ENCODE measurements at regions not wholly inside any gene's neighbourhood (a gene's known extent, or its start where the extent isn't known, plus 50 kb on each side); places are given as distances from the start of the nearest gene placed in this dataset.

GRCh38 chr9:77084094-77084493 lies 64.6 kb downstream of the FOXB2 start:
- H3K27ac Mint-ChIP-seq (ENCODE audit: unreplicated experiment), result no peak overlapping the region

GRCh38 chr9:77085416-77085815 lies 66.0 kb downstream of the FOXB2 start:
- H3K9me3 Mint-ChIP-seq (ENCODE audit: unreplicated experiment), result no peaks in the 10 kb centered on the region
- DNase-seq (ENCODE audit: extremely low spot score, unreplicated experiment), result no peak
- peaks cover 15% of the 10 kb centered on the region for H3K27me3 Mint-ChIP-seq (ENCODE audit: unreplicated experiment)
- H3K36me3 Mint-ChIP-seq (ENCODE audit: unreplicated experiment), result no peaks in the 10 kb centered on the region
- TF ChIP-seq CTCF (IDR thresholded peaks at IDR 0.05), result no peak
- no peak overlapping the region for H3K4me3 Mint-ChIP-seq (ENCODE audit: unreplicated experiment)
- H3K4me1 Mint-ChIP-seq (ENCODE audit: unreplicated experiment), result no peaks in the 10 kb centered on the region
- no peak overlapping the region for H3K27ac Mint-ChIP-seq (ENCODE audit: unreplicated experiment)

More at GRCh38 chr9:77084094-77084493, 64.6 kb downstream of the FOXB2 start:
- Mint-ChIP-seq H3K36me3 (ENCODE audit: unreplicated experiment) (no peaks in the 10 kb centered on the region), H3K9me3 (ENCODE audit: unreplicated experiment) (no peaks in the 10 kb centered on the region), H3K27me3 (ENCODE audit: unreplicated experiment) (peaks cover 14% of the 10 kb centered on the region), H3K4me1 (ENCODE audit: unreplicated experiment) (no peaks in the 10 kb centered on the region), H3K4me3 (ENCODE audit: unreplicated experiment) (no peak overlapping the region)
- DNase-seq (ENCODE audit: extremely low spot score, unreplicated experiment), result no peak
- no peak for TF ChIP-seq CTCF (IDR thresholded peaks at IDR 0.05)

GRCh38 chr9:77087506-77087905 lies 68.1 kb downstream of the FOXB2 start:
- Mint-ChIP-seq H3K27me3 (ENCODE audit: unreplicated experiment) (peaks cover 23% of the 10 kb centered on the region), H3K4me1 (ENCODE audit: unreplicated experiment) (no peaks in the 10 kb centered on the region), H3K27ac (ENCODE audit: unreplicated experiment) (no peak overlapping the region), H3K9me3 (ENCODE audit: unreplicated experiment) (no peaks in the 10 kb centered on the region), H3K36me3 (ENCODE audit: unreplicated experiment) (no peaks in the 10 kb centered on the region), H3K4me3 (ENCODE audit: unreplicated experiment) (no peak overlapping the region)
- DNase-seq (ENCODE audit: extremely low spot score, unreplicated experiment), result no peak
- no peak for TF ChIP-seq CTCF (IDR thresholded peaks at IDR 0.05)

GRCh38 chr9:77092536-77092935 lies 73.1 kb downstream of the FOXB2 start:
- Mint-ChIP-seq H3K36me3 (ENCODE audit: unreplicated experiment) (no peaks in the 10 kb centered on the region), H3K4me1 (ENCODE audit: unreplicated experiment) (no peaks in the 10 kb centered on the region), H3K4me3 (ENCODE audit: unreplicated experiment) (no peak overlapping the region), H3K27ac (ENCODE audit: unreplicated experiment) (no peak overlapping the region), H3K27me3 (ENCODE audit: unreplicated experiment) (peaks cover 10% of the 10 kb centered on the region), H3K9me3 (ENCODE audit: unreplicated experiment) (no peaks in the 10 kb centered on the region)
- no peak for DNase-seq (ENCODE audit: extremely low spot score, unreplicated experiment)
- TF ChIP-seq CTCF (IDR thresholded peaks at IDR 0.05), result no peak

- Mint-ChIP-seq H3K4me3 (ENCODE audit: unreplicated experiment) (no peak overlapping the region), H3K36me3 (ENCODE audit: unreplicated experiment) (no peaks in the 10 kb centered on the region), H3K27me3 (ENCODE audit: unreplicated experiment) (peaks cover 17% of the 10 kb centered on the region), H3K9me3 (ENCODE audit: unreplicated experiment) (no peaks in the 10 kb centered on the region), H3K27ac (ENCODE audit: unreplicated experiment) (no peak overlapping the region), H3K4me1 (ENCODE audit: unreplicated experiment) (no peaks in the 10 kb centered on the region)
- no peak for TF ChIP-seq CTCF (IDR thresholded peaks at IDR 0.05)
- DNase-seq (ENCODE audit: extremely low spot score, unreplicated experiment), result no peak
Observed at GRCh38 chr9:77094150-77094549, 74.7 kb downstream of the FOXB2 start.

Data from osteocyte (in vitro differentiated cells).